Osteocyte (in vitro differentiated cells): ENCODE measurements at regions not wholly inside any gene's neighbourhood (a gene's known extent, or its start where the extent isn't known, plus 50 kb on each side); places are given as distances from the start of the nearest gene placed in this dataset.
A peak's percentile ranks its signal among the peaks of the same experiment; 100 is the strongest.

Experiments used
- DNase-seq: peaks from one replicate; pipeline ENCODE4 v3.0.0; 2021; ENCODE audit warnings: mixed read lengths; ENCODE audit not compliant: unreplicated experiment; ENCODE audit errors: extremely low spot score
- H3K27ac Mint-ChIP-seq: one replicate; pipeline ENCODE4 v1.8.0; 2021; ENCODE audit warnings: mild to moderate bottlenecking, mixed read lengths; ENCODE audit not compliant: unreplicated experiment
- H3K27me3 Mint-ChIP-seq: one replicate; pipeline ENCODE4 v1.8.0; 2021; ENCODE audit warnings: mixed read lengths; ENCODE audit not compliant: unreplicated experiment
- H3K36me3 Mint-ChIP-seq: one replicate; pipeline ENCODE4 v1.8.0; 2021; ENCODE audit warnings: mixed read lengths; ENCODE audit not compliant: unreplicated experiment
- H3K4me1 Mint-ChIP-seq: one replicate; pipeline ENCODE4 v1.8.0; 2021; ENCODE audit warnings: mixed read lengths; ENCODE audit not compliant: unreplicated experiment
- H3K4me3 Mint-ChIP-seq: one replicate; pipeline ENCODE4 v1.8.0; 2021; ENCODE audit warnings: mild to moderate bottlenecking, moderate library complexity, mixed read lengths; ENCODE audit not compliant: unreplicated experiment
- H3K9me3 Mint-ChIP-seq: one replicate; pipeline ENCODE4 v1.8.0; 2021; ENCODE audit warnings: mixed read lengths; ENCODE audit not compliant: unreplicated experiment
- TF ChIP-seq, protein P1 (sequence below): fragments of 200-600 bp; sonication (generic); IDR thresholded peaks from 2 replicates; pipeline ENCODE4 v1.5.0; 2021; ENCODE audit warnings: antibody characterized with exemption, mild to moderate bottlenecking, moderate library complexity

GRCh38 chr2:37590119-37590571 is 81.3 kb downstream of the CDC42EP3 start:
- Mint-ChIP-seq H3K4me3 (no peak overlapping the region), H3K27ac (peak overlapping the region; percentile 71), H3K36me3 (peaks cover 2% of the 10 kb centered on the region), H3K27me3 (no peaks in the 10 kb centered on the region), H3K4me1 (peaks cover 60% of the 10 kb centered on the region), H3K9me3 (no peaks in the 10 kb centered on the region)
- TF ChIP-seq, protein P1, sequence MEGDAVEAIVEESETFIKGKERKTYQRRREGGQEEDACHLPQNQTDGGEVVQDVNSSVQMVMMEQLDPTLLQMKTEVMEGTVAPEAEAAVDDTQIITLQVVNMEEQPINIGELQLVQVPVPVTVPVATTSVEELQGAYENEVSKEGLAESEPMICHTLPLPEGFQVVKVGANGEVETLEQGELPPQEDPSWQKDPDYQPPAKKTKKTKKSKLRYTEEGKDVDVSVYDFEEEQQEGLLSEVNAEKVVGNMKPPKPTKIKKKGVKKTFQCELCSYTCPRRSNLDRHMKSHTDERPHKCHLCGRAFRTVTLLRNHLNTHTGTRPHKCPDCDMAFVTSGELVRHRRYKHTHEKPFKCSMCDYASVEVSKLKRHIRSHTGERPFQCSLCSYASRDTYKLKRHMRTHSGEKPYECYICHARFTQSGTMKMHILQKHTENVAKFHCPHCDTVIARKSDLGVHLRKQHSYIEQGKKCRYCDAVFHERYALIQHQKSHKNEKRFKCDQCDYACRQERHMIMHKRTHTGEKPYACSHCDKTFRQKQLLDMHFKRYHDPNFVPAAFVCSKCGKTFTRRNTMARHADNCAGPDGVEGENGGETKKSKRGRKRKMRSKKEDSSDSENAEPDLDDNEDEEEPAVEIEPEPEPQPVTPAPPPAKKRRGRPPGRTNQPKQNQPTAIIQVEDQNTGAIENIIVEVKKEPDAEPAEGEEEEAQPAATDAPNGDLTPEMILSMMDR: no peak
- DNase-seq: no peak
